PC-9 (cell line): ENCODE measurements at regions not wholly inside any gene's neighbourhood (a gene's known extent, or its start where the extent isn't known, plus 50 kb on each side); places are given as distances from the start of the nearest gene placed in this dataset.

Experiments used
- BruUV-seq: library from RNA; stranded (reverse); fragments of 400-500 nt; replicated peaks from 2 replicates; lab custom pipeline; 2021; lab: Mats Ljungman, UMichigan
- CTCF ChIA-PET: fragments of 300-600 bp; sonication (Branson Sonifier 250); formaldehyde crosslinking; loops from one replicate; lab custom pipeline; 2022; ENCODE audit warnings: antibody characterized with exemption; lab: Charles Lee
- POLR2A ChIA-PET: fragments of 300-600 bp; sonication (Branson Sonifier 250); formaldehyde crosslinking; loops from one replicate; lab custom pipeline; 2022; ENCODE audit warnings: antibody characterized with exemption; ENCODE audit not compliant: unreplicated experiment; lab: Charles Lee
- DNase-seq, 2 experiments: peaks; one replicate each; pipeline versions ENCODE4 v3.0.0 to v3.0.0-alpha.2; 2015 to 2022; ENCODE audit warnings: mixed read lengths in 1 of 2
- H2AFZ ChIP-seq: fragments of 200-600 bp; sonication (generic); 2 replicates; pipeline ENCODE4 v1.8.1; 2017; ENCODE audit warnings: antibody characterized with exemption
- H3F3A ChIP-seq: fragments of 200-600 bp; sonication (generic); 2 replicates; pipeline ENCODE4 v1.8.1; 2017; ENCODE audit warnings: antibody characterized with exemption, mild to moderate bottlenecking, low read depth; ENCODE audit not compliant: insufficient read depth
- H3K27ac ChIP-seq: fragments of 200-600 bp; sonication (generic); 2 replicates; pipeline ENCODE4 v1.6.1; 2016; ENCODE audit warnings: mixed run types
- H3K27me3 ChIP-seq: fragments of 200-600 bp; sonication (generic); 2 replicates; pipeline ENCODE4 v1.6.1; 2016; ENCODE audit warnings: low read depth, mixed run types; ENCODE audit not compliant: insufficient read depth
- H3K36me3 ChIP-seq: fragments of 200-600 bp; sonication (generic); 2 replicates; pipeline ENCODE4 v1.6.1; 2016; ENCODE audit warnings: low read depth, mixed run types
- H3K4me1 ChIP-seq: fragments of 200-600 bp; sonication (generic); replicated peaks from 2 replicates; pipeline ENCODE4 v1.6.1; 2016; ENCODE audit warnings: mixed run types; ENCODE audit not compliant: insufficient read depth
- H3K4me2 ChIP-seq: fragments of 200-600 bp; sonication (generic); 2 replicates; pipeline ENCODE4 v1.6.1; 2017; ENCODE audit warnings: mixed run types
- H3K4me3 ChIP-seq: fragments of 200-600 bp; sonication (generic); 2 replicates; pipeline ENCODE4 v1.6.1; 2016; ENCODE audit warnings: mixed run types
- H3K79me2 ChIP-seq: fragments of 200-600 bp; sonication (generic); 2 replicates; pipeline ENCODE4 v1.6.1; 2017; ENCODE audit warnings: low read depth, mixed run types
- H3K9me2 ChIP-seq: fragments of 200-600 bp; sonication (generic); 2 replicates; pipeline ENCODE4 v1.8.1; 2017; ENCODE audit warnings: mild to moderate bottlenecking; ENCODE audit not compliant: insufficient read depth
- H3K9me3 ChIP-seq: fragments of 200-600 bp; sonication (generic); 2 replicates; pipeline ENCODE4 v1.8.1; 2016; ENCODE audit warnings: low read depth; ENCODE audit not compliant: insufficient read depth
- H4K20me1 ChIP-seq: fragments of 200-600 bp; sonication (generic); 2 replicates; pipeline ENCODE4 v1.8.1; 2017; ENCODE audit not compliant: insufficient read depth
- CTCF ChIP-seq: fragments of 200-600 bp; sonication (generic); conservative IDR thresholded peaks from 2 replicates; pipeline ENCODE4 v1.6.1; 2017; ENCODE audit warnings: mixed run types, antibody characterized with exemption, mild to moderate bottlenecking, moderate library complexity
- EZH2 ChIP-seq: fragments of 200-600 bp; sonication (generic); IDR thresholded peaks from 2 replicates; pipeline ENCODE4 v1.8.0; 2017; ENCODE audit warnings: antibody characterized with exemption, low read depth
- intact Hi-C: fragments of 100-400 bp; cut with micrococcal nuclease; formaldehyde crosslinking; loops from one replicate; pipeline ENCODE4 v1.10.0; 2022; ENCODE audit not compliant: unreplicated experiment

GRCh38 chr20:21021472-21021790 is 84.7 kb downstream of the LINC00237 start:
- H3K9me2 ChIP-seq: no peaks in the 10 kb centered on the region
- no peaks in the 10 kb centered on the region for H3K4me1 ChIP-seq
- DNase-seq: no peak
- peaks cover 88% of the 10 kb centered on the region for H3K27me3 ChIP-seq
- intact Hi-C loops: no loop called here
- no TSS peak for BruUV-seq
- no peaks in the 10 kb centered on the region for H3K79me2 ChIP-seq
- POLR2A ChIA-PET: no interaction called here
- H3K4me2 ChIP-seq: no peak overlapping the region
- no peaks in the 10 kb centered on the region for H3K36me3 ChIP-seq
- H3F3A ChIP-seq: no peaks in the 10 kb centered on the region
- no peaks in the 10 kb centered on the region for H4K20me1 ChIP-seq
- no peak overlapping the region for H2AFZ ChIP-seq
- CTCF ChIA-PET: no interaction called here
- TF ChIP-seq EZH2 (no peak), CTCF (no peak)
- no peak overlapping the region for H3K4me3 ChIP-seq
- no peak overlapping the region for H3K27ac ChIP-seq
- H3K9me3 ChIP-seq: no peaks in the 10 kb centered on the region

DNA sequence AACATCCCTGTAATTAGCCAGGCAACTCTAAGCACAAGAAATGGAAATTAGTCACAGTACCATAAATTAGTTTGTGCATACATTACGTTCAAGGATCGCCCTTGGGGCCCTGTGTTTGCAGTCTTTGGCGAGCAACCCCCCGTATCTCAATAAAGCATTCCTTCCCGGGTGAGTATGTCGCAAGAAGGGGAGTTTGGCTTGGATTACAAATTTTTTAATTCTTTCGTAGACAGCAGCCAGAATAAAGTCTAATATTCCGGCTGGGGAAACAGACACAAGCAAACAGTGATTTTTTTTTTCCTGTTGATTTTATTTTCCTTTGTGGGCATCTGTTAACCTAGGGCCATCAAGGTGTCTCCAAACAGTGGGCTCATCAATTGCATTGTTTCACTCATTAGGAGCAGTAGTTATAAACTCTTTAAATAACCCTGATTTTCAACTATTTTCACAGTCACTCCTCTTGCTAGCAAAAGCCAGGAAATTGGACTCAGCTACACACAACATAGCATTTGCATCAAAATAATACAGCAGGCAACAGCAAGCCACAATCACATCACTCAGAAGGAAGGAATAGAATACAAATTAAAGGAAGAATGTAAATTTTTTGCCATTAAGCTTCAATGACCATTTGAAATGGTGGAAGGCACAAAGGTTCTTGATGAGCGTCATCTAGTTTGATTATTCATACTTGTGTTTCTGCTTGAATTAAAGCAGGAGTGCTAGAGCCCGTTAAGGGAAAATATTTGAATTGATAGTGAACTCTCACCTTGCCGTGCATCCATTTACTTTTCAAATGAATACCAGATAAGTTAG is 85.3 kb downstream of the LINC00237 start:
- ChIA-PET CTCF (no interaction called here), POLR2A (no interaction called here)
- H3K79me2 ChIP-seq: no peaks in the 10 kb centered on the region
- H3K4me2 ChIP-seq: no peak overlapping the region
- H2AFZ ChIP-seq: no peak overlapping the region
- intact Hi-C loops: no loop called here
- no peak for TF ChIP-seq CTCF
- no peak for TF ChIP-seq EZH2
- H3K27me3 ChIP-seq: peaks cover 87% of the 10 kb centered on the region
- no peak overlapping the region for H3K4me3 ChIP-seq
- no peaks in the 10 kb centered on the region for H3F3A ChIP-seq
- no peaks in the 10 kb centered on the region for H3K36me3 ChIP-seq
- no peak overlapping the region for H3K27ac ChIP-seq
- H3K4me1 ChIP-seq: no peaks in the 10 kb centered on the region
- no peaks in the 10 kb centered on the region for H3K9me3 ChIP-seq
- H3K9me2 ChIP-seq: no peaks in the 10 kb centered on the region
- no TSS peak for BruUV-seq
- no peak for DNase-seq
- H4K20me1 ChIP-seq: no peaks in the 10 kb centered on the region

DNA sequence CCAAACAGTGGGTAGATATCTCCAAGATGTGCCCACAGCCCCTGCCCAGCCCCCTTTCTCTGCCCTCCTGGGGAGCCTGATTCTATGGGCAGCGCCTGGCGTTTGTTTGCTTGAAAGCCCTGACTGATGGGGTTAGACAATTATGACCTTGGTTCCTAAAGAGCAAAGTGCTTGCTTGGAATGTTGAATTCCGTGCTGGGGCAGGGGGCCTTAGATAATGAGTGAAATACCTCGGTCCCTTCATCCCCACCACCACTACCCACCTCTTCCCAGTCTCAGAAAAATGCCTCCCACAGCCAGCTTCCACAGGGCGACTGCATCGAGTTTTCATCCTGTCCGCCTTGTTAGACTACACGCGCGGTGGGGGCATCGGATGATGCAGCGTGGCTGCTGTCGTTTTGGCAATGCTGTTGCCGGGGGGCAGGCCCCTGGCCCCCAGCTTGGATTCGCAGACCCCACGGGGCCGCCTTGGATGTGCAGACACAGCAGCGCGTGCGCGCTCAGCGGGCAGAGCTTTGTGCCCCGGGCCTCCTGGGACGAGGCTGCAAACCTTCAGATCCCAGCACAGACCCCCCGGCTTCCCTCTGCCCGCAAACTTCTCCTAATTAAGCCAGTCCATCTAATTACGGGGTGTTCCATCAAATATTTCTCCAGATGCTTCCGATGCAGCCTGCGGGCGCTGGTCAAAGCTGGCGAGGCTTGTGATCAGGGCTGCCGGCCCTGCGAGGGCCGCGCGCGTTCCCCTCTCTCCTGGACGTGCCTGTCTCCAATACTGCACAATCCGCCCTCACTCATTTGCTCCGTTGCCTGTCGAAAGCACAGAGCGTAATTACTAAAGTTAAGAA is 86.1 kb downstream of the LINC00237 start:
- Histone ChIP-seq H3K27ac (no peak overlapping the region), H3K9me2 (no peaks in the 10 kb centered on the region), H3K9me3 (no peaks in the 10 kb centered on the region), H3K4me1 (no peaks in the 10 kb centered on the region), H2AFZ (no peak overlapping the region), H3F3A (no peaks in the 10 kb centered on the region), H3K79me2 (no peaks in the 10 kb centered on the region), H3K36me3 (no peaks in the 10 kb centered on the region), H4K20me1 (no peaks in the 10 kb centered on the region), H3K4me3 (no peak overlapping the region), H3K4me2 (no peak overlapping the region), H3K27me3 (peaks cover 84% of the 10 kb centered on the region)
- no peak for TF ChIP-seq EZH2
- TF ChIP-seq CTCF: no peak
- ChIA-PET POLR2A (no interaction called here), CTCF (no interaction called here)
- BruUV-seq: no TSS peak
- no peak for DNase-seq
- intact Hi-C loops: no loop called here
